ENCODE measurements at regions not wholly inside any gene's neighbourhood (a gene's known extent, or its start where the extent isn't known, plus 50 kb on each side); places are given as distances from the start of the nearest gene placed in this dataset.

GRCh38 chr4:24680746-24681448, 96.5 kb upstream of the DHX15 start:
- WGBS, 4 donors = 53 to 65% (median 60%) methylated on average over 9 of the region's 9 CpGs
- Histone ChIP-seq H3K9me3 (peaks cover 0 to 5% (median 0%) of the 10 kb centered on the region in 12 donors), H3K36me3 (no peaks in the 10 kb centered on the region), H3K4me3 (no peak overlapping the region), H3K27ac (no peak overlapping the region), H3K4me1 (no peaks in the 10 kb centered on the region), H3K27me3 (no peaks in the 10 kb centered on the region)
- intact Hi-C loops (cut with DNase I) = loop anchor here in 4 of 10 donors (10.0 kb wide), 1 partner anchor 196 kb away; no protein-coding TSS in a partner anchor
- TF ChIP-seq POLR2A (IDR thresholded peaks at IDR 0.05) (no peak), CTCF (IDR thresholded peaks at IDR 0.05) (no peak)
- DNase-seq (no peak), ATAC-seq (no peak)

GRCh38 chr4:24683116-24683515, 98.8 kb upstream of the DHX15 start:
- no peak overlapping the region for H3K27ac ChIP-seq

GRCh38 chr4:24686866-24687692, 102.7 kb upstream of the DHX15 start:
- H3K36me3 ChIP-seq = no peaks in the 10 kb centered on the region
- WGBS, 4 donors = 38 to 56% (median 45%) methylated on average over 13 of the region's 13 CpGs
- no peaks in the 10 kb centered on the region for H3K27me3 ChIP-seq
- ATAC-seq = peak in 2 of 4 donors; percentile 45 to 53
- DNase-seq = no peak
- TF ChIP-seq CTCF (IDR thresholded peaks at IDR 0.05) (peak; percentile 28 to 59 (median 47)), POLR2A (IDR thresholded peaks at IDR 0.05) (no peak)
- intact Hi-C loops (cut with DNase I) = loop anchor here in 8 of 10 donors (2.0 to 10.0 kb wide), 3 partner anchors 198 to 202 kb away; no protein-coding TSS in a partner anchor
- H3K27ac ChIP-seq = no peak overlapping the region
- H3K9me3 ChIP-seq = no peaks in the 10 kb centered on the region
- H3K4me3 ChIP-seq = no peak overlapping the region
- no peaks in the 10 kb centered on the region for H3K4me1 ChIP-seq

More at GRCh38 chr4:24683116-24683515, 98.8 kb upstream of the DHX15 start:
- WGBS, 4 donors = 63 to 75% (median 68%) methylated on average over 7 of the region's 7 CpGs
- Histone ChIP-seq H3K36me3 (no peaks in the 10 kb centered on the region), H3K27me3 (no peaks in the 10 kb centered on the region), H3K4me1 (no peaks in the 10 kb centered on the region), H3K9me3 (no peaks in the 10 kb centered on the region), H3K4me3 (no peak overlapping the region)
- TF ChIP-seq POLR2A (IDR thresholded peaks at IDR 0.05) = no peak
- TF ChIP-seq CTCF (IDR thresholded peaks at IDR 0.05) = peak in 3 of 12 donors; percentile 26 to 33 (median 27)
- DNase-seq = no peak
- ATAC-seq = no peak
- intact Hi-C loops (cut with DNase I) = loop anchor here in 4 of 10 donors (10.0 kb wide), 1 partner anchor 198 kb away; no protein-coding TSS in a partner anchor

- no peak for DNase-seq
These were observed 104.1 kb upstream of the DHX15 start for GRCh38 chr4:24688453-24688852.

More at GRCh38 chr4:24688453-24688852, 104.1 kb upstream of the DHX15 start:
- intact Hi-C loops (cut with DNase I) = loop anchor here in 7 of 10 donors (5.0 to 10.0 kb wide), 2 partner anchors 201 to 204 kb away; no protein-coding TSS in a partner anchor
- Histone ChIP-seq H3K4me3 (no peak overlapping the region), H3K9me3 (peaks cover 0 to 9% (median 2%) of the 10 kb centered on the region in 12 donors), H3K27ac (no peak overlapping the region), H3K4me1 (no peaks in the 10 kb centered on the region), H3K36me3 (no peaks in the 10 kb centered on the region), H3K27me3 (no peaks in the 10 kb centered on the region)
- 83 to 90% (median 86%) methylated on average over 3 of the region's 3 CpGs for WGBS, 4 donors
- TF ChIP-seq POLR2A (IDR thresholded peaks at IDR 0.05) (no peak), CTCF (IDR thresholded peaks at IDR 0.05) (no peak)
- no peak for ATAC-seq
